OCI-LY7 (cell line): ENCODE measurements at regions not wholly inside any gene's neighbourhood (a gene's known extent, or its start where the extent isn't known, plus 50 kb on each side); places are given as distances from the start of the nearest gene placed in this dataset.

Experiments used
- BruUV-seq: library from RNA; stranded (reverse); fragments of 400-500 nt; replicated peaks from 2 replicates; lab custom pipeline; 2021; lab: Mats Ljungman, UMichigan
- CTCF ChIA-PET: fragments of 300-600 bp; sonication (Branson Sonifier 250); formaldehyde crosslinking; loops from one replicate; lab custom pipeline; 2022; ENCODE audit warnings: antibody characterized with exemption; ENCODE audit not compliant: unreplicated experiment; lab: Charles Lee
- POLR2A ChIA-PET: fragments of 300-600 bp; sonication (Branson Sonifier 250); formaldehyde crosslinking; loops from one replicate; lab custom pipeline; 2022; ENCODE audit warnings: antibody characterized with exemption; lab: Charles Lee
- DNase-seq: peaks from one replicate; pipeline ENCODE4 v3.0.0-alpha.2; 2015; ENCODE audit warnings: low spot score
- H2AFZ ChIP-seq: fragments of 200-600 bp; sonication (generic), shearing (Covaris generic); 2 replicates; pipeline ENCODE4 v1.6.1; 2014; ENCODE audit warnings: mild to moderate bottlenecking, antibody characterized with exemption, low read length, moderate library complexity
- H3K27ac ChIP-seq: fragments of 200-600 bp; sonication (generic); 2 replicates; pipeline ENCODE4 v1.5.1; 2014; ENCODE audit warnings: mixed run types, low read depth, mild to moderate bottlenecking, moderate library complexity, low read length, inconsistent platforms; ENCODE audit not compliant: poor library complexity, severe bottlenecking
- H3K36me3 ChIP-seq: fragments of 200-600 bp; sonication (generic); 2 replicates; pipeline ENCODE4 v1.6.1; 2014; ENCODE audit warnings: mild to moderate bottlenecking, antibody characterized with exemption, low read length, moderate library complexity, mixed read lengths; ENCODE audit not compliant: insufficient read depth
- H3K4me1 ChIP-seq: fragments of 200-600 bp; sonication (generic); 2 replicates; pipeline ENCODE4 v1.5.1; 2014; ENCODE audit warnings: mild to moderate bottlenecking, low read length; ENCODE audit not compliant: insufficient read depth, poor library complexity, severe bottlenecking
- H3K4me2 ChIP-seq: fragments of 200-600 bp; sonication (generic); 2 replicates; pipeline ENCODE4 v1.6.1; 2014; ENCODE audit warnings: mild to moderate bottlenecking, low read length
- H3K4me3 ChIP-seq: fragments of 200-600 bp; sonication (generic); 2 replicates; pipeline ENCODE4 v1.5.1; 2014; ENCODE audit warnings: mild to moderate bottlenecking, low read depth, low read length; ENCODE audit not compliant: poor library complexity, severe bottlenecking
- H3K79me2 ChIP-seq: fragments of 200-600 bp; sonication (generic); 2 replicates; pipeline ENCODE4 v1.6.1; 2016; ENCODE audit warnings: low read depth, mild to moderate bottlenecking, low read length, moderate library complexity, mixed read lengths; ENCODE audit not compliant: insufficient read depth
- H3K9me2 ChIP-seq: fragments of 200-600 bp; sonication (generic); 2 replicates; pipeline ENCODE4 v1.6.1; 2016; ENCODE audit warnings: mild to moderate bottlenecking, low read length, mixed read lengths; ENCODE audit not compliant: insufficient read depth
- H3K9me3 ChIP-seq: fragments of 200-600 bp; sonication (generic); 2 replicates; pipeline ENCODE4 v1.6.1; 2014; ENCODE audit warnings: mild to moderate bottlenecking, mixed run types, low read length, mixed read lengths
- H4K20me1 ChIP-seq: fragments of 200-600 bp; sonication (generic); 2 replicates; pipeline ENCODE4 v1.6.1; 2014; ENCODE audit warnings: mild to moderate bottlenecking, antibody characterized with exemption, low read length, moderate library complexity, mixed read lengths; ENCODE audit not compliant: insufficient read depth
- CTCF ChIP-seq: fragments of 200-600 bp; sonication (generic); conservative IDR thresholded peaks from 2 replicates; pipeline ENCODE4 v1.5.1; 2014; ENCODE audit warnings: mild to moderate bottlenecking, antibody characterized with exemption, low read length, moderate library complexity, mixed read lengths
- EZH2phosphoT487 ChIP-seq: fragments of 200-600 bp; sonication (generic); IDR thresholded peaks from 2 replicates; pipeline ENCODE4 v1.6.1; 2018; ENCODE audit warnings: low read depth, borderline replicate concordance, mild to moderate bottlenecking, mixed run types, antibody characterized with exemption, low read length, moderate library complexity, mixed read lengths
- intact Hi-C: fragments of 100-400 bp; cut with micrococcal nuclease; formaldehyde crosslinking; loops from one replicate; pipeline ENCODE4 v1.10.0; 2022; ENCODE audit not compliant: unreplicated experiment

- H3K79me2 ChIP-seq, result no peaks in the 10 kb centered on the region
- H3K4me2 ChIP-seq, result no peak overlapping the region
- POLR2A ChIA-PET, result interaction anchor here (1.0 kb wide), 1 partner anchor 10 kb away, joined by 3 read pairs; no protein-coding TSS in a partner anchor
- no peak overlapping the region for H2AFZ ChIP-seq
- CTCF ChIA-PET, result no interaction called here
- no peaks in the 10 kb centered on the region for H3K4me1 ChIP-seq
- intact Hi-C loops, result no loop called here
- H3K4me3 ChIP-seq, result no peak overlapping the region
- H3K9me2 ChIP-seq, result no peaks in the 10 kb centered on the region
- TF ChIP-seq CTCF (no peak), EZH2phosphoT487 (no peak)
- no peak overlapping the region for H3K27ac ChIP-seq
- no TSS peak for BruUV-seq
- no peaks in the 10 kb centered on the region for H3K36me3 ChIP-seq
- H3K9me3 ChIP-seq, result no peaks in the 10 kb centered on the region
- no peaks in the 10 kb centered on the region for H4K20me1 ChIP-seq
- no peak for DNase-seq
These were observed 50.2 kb upstream of the VRK1 start for GRCh38 chr14:96747006-96747405.
